ENCODE measurements at regions not wholly inside any gene's neighbourhood (a gene's known extent, or its start where the extent isn't known, plus 50 kb on each side); places are given as distances from the start of the nearest gene placed in this dataset.
"Not testable (repeated sequence)": the region's sequence is repeated elsewhere in the genome, so short reads cannot be mapped to it uniquely, and the experiment has no call there.

- H3K36me3 Mint-ChIP-seq (ENCODE audit: low read depth) = no peaks in the 10 kb centered on the region
- ChIA-PET POLR2A (no interaction called here), CTCF (no interaction called here)
- ATAC-seq (no peak), DNase-seq (no peak)
- H3K4me3 Mint-ChIP-seq = no peak overlapping the region
- H3K4me1 Mint-ChIP-seq (ENCODE audit: low read depth) = no peaks in the 10 kb centered on the region
- intact Hi-C loops (cut with micrococcal nuclease) = no loop called here
- H3K27me3 Mint-ChIP-seq = peaks cover 2% of the 10 kb centered on the region
- H3K9me3 Mint-ChIP-seq = no peaks in the 10 kb centered on the region
- H3K27ac Mint-ChIP-seq = no peak overlapping the region
- no peak for TF ChIP-seq CTCF (IDR thresholded peaks at IDR 0.05)
Observed at GRCh38 chr10:133013463-133013862, 71.1 kb upstream of the CFAP46 start.

GRCh38 chr10:133012573-133013359, 70.4 kb upstream of the CFAP46 start:
- peaks cover 2% of the 10 kb centered on the region for H3K27me3 Mint-ChIP-seq
- no peak overlapping the region for H3K27ac Mint-ChIP-seq
- no peaks in the 10 kb centered on the region for H3K9me3 Mint-ChIP-seq
- CTCF ChIA-PET = no interaction called here
- no peaks in the 10 kb centered on the region for H3K4me1 Mint-ChIP-seq (ENCODE audit: low read depth)
- H3K36me3 Mint-ChIP-seq (ENCODE audit: low read depth) = no peaks in the 10 kb centered on the region
- intact Hi-C loops (cut with micrococcal nuclease) = no loop called here
- POLR2A ChIA-PET = no interaction called here
- DNase-seq (no peak), ATAC-seq (no peak)
- TF ChIP-seq CTCF (IDR thresholded peaks at IDR 0.05) = no peak
- no peak overlapping the region for H3K4me3 Mint-ChIP-seq

- Mint-ChIP-seq H3K4me3 (no peak overlapping the region), H3K36me3 (ENCODE audit: low read depth) (no peaks in the 10 kb centered on the region), H3K4me1 (ENCODE audit: low read depth) (no peaks in the 10 kb centered on the region), H3K27ac (no peak overlapping the region), H3K9me3 (no peaks in the 10 kb centered on the region), H3K27me3 (peaks cover 2% of the 10 kb centered on the region)
- no peak for DNase-seq
- ChIA-PET POLR2A (no interaction called here), CTCF (no interaction called here)
- no peak for ATAC-seq
- intact Hi-C loops (cut with micrococcal nuclease) = no loop called here
- TF ChIP-seq CTCF (IDR thresholded peaks at IDR 0.05) = no peak
Observed at GRCh38 chr10:133011882-133012281, 69.5 kb upstream of the CFAP46 start.

- H3K27ac Mint-ChIP-seq; H3K4me1 Mint-ChIP-seq (ENCODE audit: low read depth); H3K4me3 Mint-ChIP-seq; DNase-seq; ATAC-seq; H3K9me3 Mint-ChIP-seq; H3K36me3 Mint-ChIP-seq (ENCODE audit: low read depth); CTCF ChIA-PET; intact Hi-C loops (cut with micrococcal nuclease); POLR2A ChIA-PET; H3K27me3 Mint-ChIP-seq: not testable (repeated sequence)
Observed at GRCh38 chr10:133011393-133011792, 69.0 kb upstream of the CFAP46 start.

- DNase-seq; POLR2A ChIA-PET; H3K4me1 Mint-ChIP-seq (ENCODE audit: low read depth); H3K9me3 Mint-ChIP-seq; CTCF ChIA-PET; H3K4me3 Mint-ChIP-seq; H3K36me3 Mint-ChIP-seq (ENCODE audit: low read depth); intact Hi-C loops (cut with micrococcal nuclease); H3K27me3 Mint-ChIP-seq; H3K27ac Mint-ChIP-seq; ATAC-seq: not testable (repeated sequence)
Observed at GRCh38 chr10:133010843-133011179, 68.4 kb upstream of the CFAP46 start.

GRCh38 chr10:133010095-133010842, 67.9 kb upstream of the CFAP46 start:
- no peak for TF ChIP-seq CTCF (IDR thresholded peaks at IDR 0.05)
- H3K27ac Mint-ChIP-seq = no peak overlapping the region
- ATAC-seq (no peak), DNase-seq (no peak)
- H3K36me3 Mint-ChIP-seq (ENCODE audit: low read depth) = no peaks in the 10 kb centered on the region
- no peaks in the 10 kb centered on the region for H3K9me3 Mint-ChIP-seq
- ChIA-PET CTCF (no interaction called here), POLR2A (no interaction called here)
- H3K4me3 Mint-ChIP-seq = no peak overlapping the region
- intact Hi-C loops (cut with micrococcal nuclease) = no loop called here
- H3K4me1 Mint-ChIP-seq (ENCODE audit: low read depth) = no peaks in the 10 kb centered on the region
- peaks cover 2% of the 10 kb centered on the region for H3K27me3 Mint-ChIP-seq
